GM18868 (cell line): ENCODE measurements at regions not wholly inside any gene's neighbourhood (a gene's known extent, or its start where the extent isn't known, plus 50 kb on each side); places are given as distances from the start of the nearest gene placed in this dataset.

Experiments used
- ATAC-seq: cut with Tn5 transposase; IDR thresholded peaks from one replicate; pipeline ENCODE4 v1.9.1; 2021; ENCODE audit warnings: mild to moderate bottlenecking, moderate library complexity; ENCODE audit not compliant: unreplicated experiment

DNA sequence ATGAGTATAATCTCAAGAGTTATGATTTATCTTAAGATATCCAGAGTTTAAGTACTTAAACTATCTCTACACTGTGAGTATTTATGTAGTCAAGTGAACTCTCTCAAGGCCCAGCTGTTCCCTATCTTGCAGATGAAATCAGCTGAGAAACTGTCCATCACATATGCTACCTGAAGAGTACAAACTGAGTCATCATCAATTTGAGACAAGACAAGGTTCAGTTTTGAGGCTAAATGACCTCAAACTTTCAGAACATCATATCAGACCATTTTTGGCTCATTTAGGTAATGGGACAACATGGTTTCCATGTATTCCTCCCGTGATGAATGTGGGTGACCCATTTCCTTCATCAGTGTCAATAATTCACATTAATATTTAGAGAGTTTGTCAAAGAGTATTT, 53.1 kb upstream of the AUTS2 start:
- ATAC-seq: no peak
